HK-2 (cell line): ENCODE measurements at regions not wholly inside any gene's neighbourhood (a gene's known extent, or its start where the extent isn't known, plus 50 kb on each side); places are given as distances from the start of the nearest gene placed in this dataset.

Experiments
- DNase-seq: peaks from one replicate; pipeline ENCODE4 v3.0.0-alpha.2; 2018; ENCODE audit not compliant: unreplicated experiment

DNA sequence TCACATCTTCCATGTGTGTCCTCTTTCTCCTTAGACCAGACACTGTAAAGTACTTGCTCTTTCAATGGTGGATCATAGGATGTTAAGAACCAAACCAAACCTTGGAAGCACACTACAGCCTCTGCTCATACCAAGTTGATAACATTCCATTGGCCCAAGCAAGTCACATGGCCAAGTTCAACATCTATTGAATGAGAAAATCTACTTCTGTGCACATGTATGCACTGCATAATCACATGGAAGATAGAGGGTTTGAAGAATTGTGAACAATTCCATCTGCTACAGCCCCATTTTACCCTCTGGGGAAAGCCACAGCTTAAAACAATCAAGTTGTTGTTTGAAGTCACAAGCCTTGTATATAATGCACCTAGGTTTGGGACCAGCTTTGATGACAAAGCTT lies 68.2 kb downstream of the MFAP3 start:
- DNase-seq = no peak

DNA sequence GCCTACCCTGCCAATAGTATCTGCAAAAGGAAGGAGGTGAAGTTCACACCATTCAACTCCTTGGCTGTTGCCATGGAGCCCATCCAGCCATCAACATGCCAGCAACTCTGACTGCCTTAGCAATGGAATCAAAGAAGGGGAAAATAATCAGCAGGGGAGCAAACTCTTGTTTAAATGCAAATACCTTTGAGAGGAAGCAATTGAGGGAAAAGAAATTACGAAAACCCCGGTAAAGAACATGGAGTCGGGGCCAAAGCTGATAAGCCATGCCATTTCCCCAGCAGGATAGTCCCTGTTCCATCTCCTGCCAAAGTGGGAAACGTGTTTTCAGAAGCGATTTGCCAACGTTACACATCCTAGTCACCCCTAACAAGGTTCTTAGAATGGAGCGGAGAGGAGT lies 69.0 kb downstream of the MFAP3 start:
- no peak for DNase-seq

- no peak for DNase-seq
Observed at GRCh38 chr5:154109416-154110106, 70.8 kb downstream of the MFAP3 start.

DNA sequence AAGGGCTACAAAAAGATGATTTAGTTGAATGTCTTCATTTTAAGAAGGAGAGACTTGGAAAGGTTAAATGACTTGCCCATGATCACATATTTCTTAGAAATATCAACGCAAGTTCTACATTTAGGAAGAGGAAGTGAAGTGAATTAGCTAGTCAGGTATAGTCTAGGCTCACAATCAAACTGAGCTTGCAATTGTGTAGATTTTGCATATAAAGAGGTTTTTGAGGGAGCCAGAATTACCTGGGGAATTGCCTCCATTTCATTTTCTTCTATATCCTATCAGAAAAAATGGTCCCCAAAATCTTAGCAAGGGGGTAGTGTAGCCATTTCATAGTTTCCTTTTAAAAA lies 71.3 kb downstream of the MFAP3 start:
- no peak for DNase-seq

GRCh38 chr5:154110716-154111115 lies 71.9 kb downstream of the MFAP3 start:
- DNase-seq = no peak

GRCh38 chr5:154111214-154111613 lies 72.4 kb downstream of the MFAP3 start:
- no peak for DNase-seq

DNA sequence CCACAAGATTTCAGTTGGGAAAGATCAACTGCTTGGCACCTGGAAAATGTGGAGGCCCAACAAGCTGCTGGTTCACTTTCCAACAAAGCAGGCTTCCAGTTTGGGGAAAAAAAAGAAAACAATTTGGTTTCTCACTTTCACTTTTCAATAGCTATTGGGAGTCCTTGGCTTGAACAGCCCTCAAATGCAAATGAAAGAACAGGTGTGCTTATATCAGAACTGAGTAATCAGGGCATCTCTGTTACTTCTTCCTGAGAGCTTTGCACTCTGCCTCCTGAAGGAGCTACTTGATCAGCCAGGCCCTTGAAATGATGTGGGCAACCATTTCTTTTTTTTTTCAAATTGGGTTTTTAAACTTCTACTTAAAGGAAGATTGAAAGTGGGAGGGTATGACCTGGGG lies 73.5 kb downstream of the MFAP3 start:
- no peak for DNase-seq

DNA sequence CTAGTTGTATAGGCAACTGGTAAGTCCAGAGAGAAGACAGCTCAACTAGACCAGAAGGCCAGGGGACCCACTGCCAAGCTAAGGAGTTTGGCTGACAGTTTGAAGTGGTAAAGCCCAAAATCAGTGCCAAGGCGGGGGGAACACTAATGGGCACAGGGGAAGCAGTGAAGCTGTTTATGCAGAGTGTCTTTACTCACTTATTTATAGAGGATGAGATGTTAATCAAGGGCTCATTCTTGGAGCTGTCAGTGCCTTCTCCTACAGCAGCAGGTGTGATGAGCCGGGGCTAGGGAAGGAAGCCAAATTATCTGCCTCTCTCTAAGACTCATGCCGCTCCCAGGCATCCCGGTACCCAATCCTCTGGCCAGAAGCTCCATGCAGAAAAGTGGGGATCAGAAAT lies 75.2 kb upstream of the GALNT10 start:
- no peak for DNase-seq

DNA sequence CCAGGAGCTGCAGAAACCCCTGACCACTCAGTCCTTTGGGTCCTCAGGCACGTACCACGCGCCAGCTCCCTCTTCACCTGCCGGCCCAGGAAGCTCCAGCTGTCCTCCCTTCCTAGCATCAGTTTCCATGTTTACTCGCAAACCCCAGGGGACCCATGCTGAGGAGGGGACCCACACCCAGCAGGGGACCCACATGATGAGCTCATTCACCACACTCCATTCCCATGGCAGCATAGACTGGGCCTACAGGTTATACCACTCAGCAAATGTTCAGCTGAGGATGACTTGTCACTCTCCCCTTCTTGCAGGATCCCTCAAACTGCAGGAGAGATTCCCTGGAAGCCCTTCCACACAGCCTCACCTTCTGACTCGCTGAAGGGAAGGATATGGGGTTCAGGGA lies 73.5 kb upstream of the GALNT10 start:
- DNase-seq = no peak

- DNase-seq = no peak
Observed at GRCh38 chr5:154117930-154118329, 72.6 kb upstream of the GALNT10 start.

GRCh38 chr5:154118385-154118784 lies 72.1 kb upstream of the GALNT10 start:
- no peak for DNase-seq

DNA sequence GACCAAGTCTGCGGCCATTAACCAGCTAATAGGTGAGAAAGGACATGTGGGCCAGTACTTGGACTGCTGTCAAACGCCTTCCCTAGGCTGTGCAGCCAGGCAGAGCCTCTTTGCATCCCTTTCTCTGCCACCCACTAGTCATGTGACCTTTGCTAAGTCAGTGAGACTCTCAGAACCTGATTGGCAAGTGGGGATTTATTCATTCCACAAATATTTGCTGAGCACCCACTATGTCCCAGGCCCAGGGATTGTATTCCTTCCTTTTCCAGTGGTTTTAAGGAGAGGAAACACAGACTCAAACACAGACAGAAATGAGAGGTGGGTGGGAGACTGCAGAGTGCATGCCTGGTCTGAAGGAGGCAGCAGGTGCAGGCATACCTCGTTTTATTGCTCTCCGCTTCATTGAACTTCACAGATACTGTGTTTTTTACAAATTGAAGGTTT lies 71.6 kb upstream of the GALNT10 start:
- DNase-seq = peak; percentile 44

DNA sequence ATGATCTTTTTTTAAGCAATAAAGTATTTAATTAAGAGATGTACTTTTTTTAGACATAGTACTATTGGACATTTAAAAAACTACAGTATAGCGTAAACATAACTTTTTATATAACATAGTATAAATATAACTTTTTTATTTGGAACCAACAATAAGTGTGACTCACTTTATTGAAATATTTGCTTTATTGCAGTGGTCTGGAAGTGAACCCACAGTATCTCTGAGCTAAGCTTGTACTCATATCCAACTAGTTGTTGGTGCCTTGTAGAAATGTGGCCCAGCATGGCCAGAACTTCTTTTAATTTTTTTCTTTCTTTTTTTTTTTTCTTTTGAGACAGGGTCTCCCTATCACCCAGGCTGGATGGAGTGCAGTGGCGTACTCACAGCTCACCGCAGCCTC lies 61.5 kb upstream of the GALNT10 start:
- no peak for DNase-seq

GRCh38 chr5:154129921-154130320 lies 60.6 kb upstream of the GALNT10 start:
- no peak for DNase-seq

DNA sequence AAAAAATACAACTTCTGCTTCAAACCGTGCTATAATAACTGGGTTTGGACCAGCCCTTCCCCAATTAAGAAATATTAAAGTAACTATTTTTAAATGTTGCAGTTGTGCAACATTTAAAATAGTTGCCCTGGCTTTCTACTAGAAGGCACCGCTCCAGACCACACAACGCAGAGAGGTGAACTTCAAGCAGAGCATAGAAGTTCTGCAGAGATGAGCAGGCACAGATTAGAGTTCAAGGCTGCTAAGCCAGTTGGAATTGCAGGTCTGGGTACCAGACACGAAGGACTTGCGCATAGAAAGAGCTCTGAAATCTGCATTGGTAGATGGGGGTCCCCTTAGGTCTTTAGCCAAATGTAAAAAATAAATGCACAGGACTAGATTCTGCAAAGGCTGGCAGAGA lies 58.7 kb upstream of the GALNT10 start:
- DNase-seq = no peak

GRCh38 chr5:154132718-154133307 lies 57.7 kb upstream of the GALNT10 start:
- DNase-seq = no peak

DNA sequence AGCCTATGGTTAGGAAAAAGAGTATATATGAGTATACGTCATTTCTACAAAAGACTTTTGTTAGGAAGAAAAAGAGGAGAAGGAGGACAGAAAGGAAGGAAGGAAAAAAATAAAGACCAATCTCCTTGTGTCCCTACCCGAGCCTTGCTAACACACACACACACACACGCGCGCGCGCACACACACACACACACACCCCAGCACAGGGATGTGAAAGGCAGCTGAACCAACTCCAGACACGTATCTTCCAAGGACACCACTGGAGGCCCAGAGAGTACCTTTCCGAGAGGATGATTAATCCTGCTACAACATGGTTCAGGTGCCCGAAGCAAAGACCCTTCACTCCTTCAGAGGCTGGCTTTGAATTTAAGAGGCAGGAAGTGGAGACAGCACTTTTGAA lies 56.9 kb upstream of the GALNT10 start:
- DNase-seq = no peak

DNA sequence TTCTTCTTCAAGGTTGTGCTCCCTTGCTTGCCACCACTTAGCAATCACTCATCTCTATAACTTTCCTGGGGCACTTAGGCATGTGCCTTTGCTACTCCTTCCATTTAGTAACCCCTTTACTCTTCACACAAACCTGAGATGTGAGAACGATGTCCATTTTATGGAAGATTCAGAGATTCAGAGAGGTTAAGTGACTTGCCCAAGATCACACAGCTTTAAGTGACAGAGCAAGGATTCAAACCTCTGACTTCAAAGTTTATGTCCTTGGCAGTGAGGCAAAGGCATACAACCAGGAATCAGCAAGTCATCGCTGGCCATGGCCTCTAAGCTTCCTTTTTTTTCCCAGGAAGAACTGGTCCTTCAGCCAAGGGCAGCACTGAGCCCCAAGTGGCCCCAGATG lies 56.0 kb upstream of the GALNT10 start:
- DNase-seq = no peak

- no peak for DNase-seq
Observed at GRCh38 chr5:154135125-154135817, 55.3 kb upstream of the GALNT10 start.

DNA sequence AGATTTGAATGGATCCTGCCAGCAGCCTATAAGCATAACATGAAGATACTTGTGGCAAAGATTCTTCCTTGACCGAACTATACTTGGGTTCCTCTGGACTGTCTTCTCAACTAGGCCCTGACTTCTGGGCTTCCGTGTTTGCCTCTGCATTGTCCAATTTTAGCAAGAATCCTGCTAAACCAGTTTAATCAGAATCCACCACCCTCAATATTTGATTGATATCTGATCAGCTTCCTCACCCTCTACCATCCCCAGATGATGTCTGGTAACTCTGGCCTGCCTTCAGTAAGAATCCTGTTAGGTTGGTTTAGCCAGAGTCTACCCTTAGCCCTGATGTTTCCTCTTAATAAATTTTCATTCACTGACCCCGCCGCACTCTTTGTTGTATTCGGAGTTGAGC lies 54.4 kb upstream of the GALNT10 start:
- DNase-seq = no peak

- no peak for DNase-seq
Observed at GRCh38 chr5:154138701-154139100, 51.8 kb upstream of the GALNT10 start.

DNA sequence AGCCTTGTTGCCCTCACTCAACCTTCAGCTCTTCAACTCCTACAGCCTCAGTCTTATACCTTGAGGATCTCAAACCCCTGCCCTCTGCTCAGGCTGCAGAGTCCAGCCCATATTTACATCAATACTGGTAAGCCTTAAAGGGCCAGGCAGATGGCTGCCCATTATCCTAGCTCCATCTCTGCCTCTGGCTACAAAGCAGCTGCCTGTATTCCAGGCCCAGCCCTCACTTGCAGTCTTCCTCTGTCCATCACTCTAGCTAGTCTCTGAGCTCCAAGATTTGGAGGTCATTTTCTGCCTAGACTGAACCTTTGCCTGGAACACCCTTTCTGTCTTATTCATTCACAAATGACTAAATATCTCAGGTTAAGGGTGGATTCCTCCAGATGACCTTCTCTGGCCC lies 50.2 kb upstream of the GALNT10 start:
- no peak for DNase-seq
